Fibroblast of lung (primary cell): ENCODE measurements at regions not wholly inside any gene's neighbourhood (a gene's known extent, or its start where the extent isn't known, plus 50 kb on each side); places are given as distances from the start of the nearest gene placed in this dataset.
A peak's percentile ranks its signal among the peaks of the same experiment; 100 is the strongest.

ENCODE experiments used
- DNase-seq, 2 donors: peaks; one replicate each; pipeline versions ENCODE4 v3.0.0 to v3.0.0-alpha.2; 2010; ENCODE audit warnings: low read depth in 2 of 2
- H2AFZ ChIP-seq: 2 replicates; pipeline ENCODE4 v1.5.1; 2012; ENCODE audit warnings: low read length, control low read depth, inconsistent platforms
- H3K27ac ChIP-seq: 2 replicates; pipeline ENCODE4 v1.5.1; 2011; ENCODE audit warnings: low read length, control low read depth; ENCODE audit not compliant: insufficient read depth
- H3K27me3 ChIP-seq: 2 replicates; pipeline ENCODE4 v1.5.1; 2011; ENCODE audit warnings: mild to moderate bottlenecking, low read length; ENCODE audit not compliant: control insufficient read depth, insufficient read depth
- H3K36me3 ChIP-seq: 2 replicates; pipeline ENCODE4 v1.5.1; 2011; ENCODE audit warnings: low read length; ENCODE audit not compliant: control insufficient read depth, insufficient read depth
- H3K4me1 ChIP-seq: 2 replicates; pipeline ENCODE4 v1.5.1; 2011; ENCODE audit warnings: low read length; ENCODE audit not compliant: control insufficient read depth, insufficient read depth; ENCODE audit errors: extremely low read depth
- H3K4me2 ChIP-seq: 2 replicates; pipeline ENCODE4 v1.5.1; 2011; ENCODE audit warnings: low read length, control low read depth; ENCODE audit not compliant: insufficient read depth; ENCODE audit errors: extremely low read depth
- H3K4me3 ChIP-seq, 4 experiments: fragments of 200-600 bp in 1 of 4; sonication (generic) in 1 of 4; replicated peaks in 1 of 4; 2 replicates each; pipeline ENCODE4 v1.5.1; 2011 to 2016; ENCODE audit warnings: low read length in 4 of 4, low read depth in 3 of 4, mild to moderate bottlenecking in 3 of 4, control low read depth in 2 of 4, inconsistent platforms in 1 of 4, mixed read lengths in 1 of 4; ENCODE audit not compliant: insufficient read depth in 1 of 4; ENCODE audit errors: control extremely low read depth in 1 of 4
- H3K79me2 ChIP-seq: 2 replicates; pipeline ENCODE4 v1.5.1; 2012; ENCODE audit warnings: mild to moderate bottlenecking, low read length, inconsistent platforms; ENCODE audit not compliant: control insufficient read depth, insufficient read depth
- H3K9ac ChIP-seq: 2 replicates; pipeline ENCODE4 v1.5.1; 2011; ENCODE audit warnings: mild to moderate bottlenecking, low read length, control low read depth; ENCODE audit not compliant: insufficient read depth
- H3K9me3 ChIP-seq: 2 replicates; pipeline ENCODE4 v1.5.1; 2012; ENCODE audit warnings: low read depth, low read length; ENCODE audit not compliant: control insufficient read depth, insufficient read depth
- H4K20me1 ChIP-seq: 2 replicates; pipeline ENCODE4 v1.5.1; 2011; ENCODE audit warnings: low read length; ENCODE audit not compliant: control insufficient read depth, insufficient read depth; ENCODE audit errors: extremely low read depth
- EZH2 ChIP-seq: IDR thresholded peaks from 2 replicates; pipeline ENCODE4 v1.5.1; 2012; ENCODE audit warnings: low read length, control low read depth, mild to moderate bottlenecking; ENCODE audit errors: missing control alignments
- TF ChIP-seq, protein P1 (sequence below), 2 donors: IDR thresholded peaks in 1 of 2; conservative IDR thresholded peaks in 1 of 2; 1 replicate in 1 of 2; 2 replicates in 1 of 2; pipeline ENCODE4 v1.5.1; 2011 to 2012; ENCODE audit warnings: low read length in 2 of 2, control low read depth in 1 of 2, inconsistent platforms in 1 of 2, low read depth in 1 of 2, mild to moderate bottlenecking in 1 of 2

DNA sequence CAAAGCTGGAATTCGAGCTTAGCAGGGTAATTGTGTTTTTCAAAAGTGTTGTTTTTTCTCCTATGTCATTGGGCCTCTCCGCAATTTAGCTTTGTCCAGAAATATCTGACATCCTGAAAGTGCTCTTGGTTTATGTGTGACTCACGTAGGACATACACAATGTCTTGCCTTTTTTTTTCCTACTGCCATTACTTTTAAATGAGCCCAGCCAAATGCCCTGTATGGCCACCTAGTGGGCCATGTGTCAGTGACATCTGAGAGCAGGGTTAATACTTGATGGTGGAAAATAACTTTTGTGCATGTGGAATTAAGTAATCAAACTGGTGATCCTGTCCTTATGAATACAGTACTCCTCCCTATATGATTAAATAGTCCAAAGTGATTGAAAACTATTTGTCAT is 1411.1 kb upstream of the TENM3 start:
- Histone ChIP-seq H3K79me2 (no peaks in the 10 kb centered on the region), H3K27me3 (no peaks in the 10 kb centered on the region), H3K27ac (no peak overlapping the region), H3K4me1 (peaks cover 3% of the 10 kb centered on the region), H3K36me3 (no peaks in the 10 kb centered on the region), H3K4me3 (no peak overlapping the region), H2AFZ (no peak overlapping the region), H4K20me1 (no peaks in the 10 kb centered on the region), H3K9ac (no peak overlapping the region), H3K4me2 (no peak overlapping the region), H3K9me3 (no peaks in the 10 kb centered on the region)
- no peak for DNase-seq
- TF ChIP-seq, protein P1, sequence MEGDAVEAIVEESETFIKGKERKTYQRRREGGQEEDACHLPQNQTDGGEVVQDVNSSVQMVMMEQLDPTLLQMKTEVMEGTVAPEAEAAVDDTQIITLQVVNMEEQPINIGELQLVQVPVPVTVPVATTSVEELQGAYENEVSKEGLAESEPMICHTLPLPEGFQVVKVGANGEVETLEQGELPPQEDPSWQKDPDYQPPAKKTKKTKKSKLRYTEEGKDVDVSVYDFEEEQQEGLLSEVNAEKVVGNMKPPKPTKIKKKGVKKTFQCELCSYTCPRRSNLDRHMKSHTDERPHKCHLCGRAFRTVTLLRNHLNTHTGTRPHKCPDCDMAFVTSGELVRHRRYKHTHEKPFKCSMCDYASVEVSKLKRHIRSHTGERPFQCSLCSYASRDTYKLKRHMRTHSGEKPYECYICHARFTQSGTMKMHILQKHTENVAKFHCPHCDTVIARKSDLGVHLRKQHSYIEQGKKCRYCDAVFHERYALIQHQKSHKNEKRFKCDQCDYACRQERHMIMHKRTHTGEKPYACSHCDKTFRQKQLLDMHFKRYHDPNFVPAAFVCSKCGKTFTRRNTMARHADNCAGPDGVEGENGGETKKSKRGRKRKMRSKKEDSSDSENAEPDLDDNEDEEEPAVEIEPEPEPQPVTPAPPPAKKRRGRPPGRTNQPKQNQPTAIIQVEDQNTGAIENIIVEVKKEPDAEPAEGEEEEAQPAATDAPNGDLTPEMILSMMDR (conservative IDR thresholded peaks at IDR 0.05 in 1 of 2, IDR thresholded peaks at IDR 0.05 in 1 of 2; ENCODE audit: low read depth in 1 of 2, low read length in 2 of 2), result no peak
- TF ChIP-seq EZH2, result no peak

GRCh38 chr4:180840142-180840541 is 1403.1 kb upstream of the TENM3 start:
- Histone ChIP-seq H4K20me1 (no peaks in the 10 kb centered on the region), H3K27ac (no peak overlapping the region), H3K4me2 (no peak overlapping the region), H3K4me1 (no peaks in the 10 kb centered on the region), H2AFZ (no peak overlapping the region), H3K9ac (no peak overlapping the region), H3K9me3 (no peaks in the 10 kb centered on the region), H3K4me3 (no peak overlapping the region), H3K36me3 (no peaks in the 10 kb centered on the region), H3K79me2 (no peaks in the 10 kb centered on the region), H3K27me3 (no peaks in the 10 kb centered on the region)
- no peak for DNase-seq
- TF ChIP-seq EZH2, result no peak
- TF ChIP-seq, protein P1 (conservative IDR thresholded peaks at IDR 0.05 in 1 of 2, IDR thresholded peaks at IDR 0.05 in 1 of 2; ENCODE audit: low read depth in 1 of 2, low read length in 2 of 2), result peak in 1 of 2 donors; percentile 12

DNA sequence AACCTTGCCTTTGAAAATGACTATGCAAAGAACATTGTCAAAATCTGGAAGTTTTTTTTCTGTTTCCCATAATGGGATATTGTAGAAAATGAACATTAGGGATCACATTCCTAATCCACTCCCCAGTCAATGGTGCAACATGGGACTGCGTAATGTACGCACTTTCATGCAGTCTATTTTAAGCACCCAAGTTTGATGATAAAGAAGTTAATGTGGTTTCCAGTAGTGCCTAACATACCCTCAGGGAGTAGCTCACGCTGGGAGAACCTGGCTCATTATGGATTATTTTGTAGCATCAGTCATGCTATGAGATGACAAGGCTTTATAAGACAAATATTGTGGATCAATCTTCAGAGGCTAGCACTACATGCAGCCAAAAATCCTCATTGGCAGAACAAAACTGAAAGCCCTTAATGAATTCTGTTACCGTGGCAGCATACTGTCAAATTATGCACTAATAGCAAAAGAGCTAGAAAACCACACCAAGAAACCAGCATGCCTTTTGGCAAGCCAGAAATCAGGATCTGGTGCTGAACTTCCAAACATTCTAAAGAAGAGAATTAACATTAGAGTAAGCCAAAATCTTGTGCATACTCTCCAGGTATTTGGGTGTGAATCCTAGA is 1392.8 kb upstream of the TENM3 start:
- TF ChIP-seq, protein P1 (conservative IDR thresholded peaks at IDR 0.05 in 1 of 2, IDR thresholded peaks at IDR 0.05 in 1 of 2; ENCODE audit: low read depth in 1 of 2, low read length in 2 of 2), result no peak
- no peak for TF ChIP-seq EZH2
- H4K20me1 ChIP-seq, result no peaks in the 10 kb centered on the region
- H3K9me3 ChIP-seq, result no peaks in the 10 kb centered on the region
- H3K36me3 ChIP-seq, result no peaks in the 10 kb centered on the region
- H3K4me2 ChIP-seq, result no peak overlapping the region
- no peak for DNase-seq
- H3K9ac ChIP-seq, result no peak overlapping the region
- H3K4me1 ChIP-seq, result no peaks in the 10 kb centered on the region
- H3K79me2 ChIP-seq, result no peaks in the 10 kb centered on the region
- H3K27me3 ChIP-seq, result no peaks in the 10 kb centered on the region
- H2AFZ ChIP-seq, result no peak overlapping the region
- no peak overlapping the region for H3K27ac ChIP-seq
- H3K4me3 ChIP-seq, result no peak overlapping the region
